HG02870 (cell line): ENCODE measurements at regions not wholly inside any gene's neighbourhood (a gene's known extent, or its start where the extent isn't known, plus 50 kb on each side); places are given as distances from the start of the nearest gene placed in this dataset.

Experiments used
- ATAC-seq: cut with Tn5 transposase; IDR thresholded peaks from one replicate; pipeline ENCODE4 v1.9.1; 2021; ENCODE audit warnings: mild to moderate bottlenecking, moderate library complexity; ENCODE audit not compliant: unreplicated experiment

DNA sequence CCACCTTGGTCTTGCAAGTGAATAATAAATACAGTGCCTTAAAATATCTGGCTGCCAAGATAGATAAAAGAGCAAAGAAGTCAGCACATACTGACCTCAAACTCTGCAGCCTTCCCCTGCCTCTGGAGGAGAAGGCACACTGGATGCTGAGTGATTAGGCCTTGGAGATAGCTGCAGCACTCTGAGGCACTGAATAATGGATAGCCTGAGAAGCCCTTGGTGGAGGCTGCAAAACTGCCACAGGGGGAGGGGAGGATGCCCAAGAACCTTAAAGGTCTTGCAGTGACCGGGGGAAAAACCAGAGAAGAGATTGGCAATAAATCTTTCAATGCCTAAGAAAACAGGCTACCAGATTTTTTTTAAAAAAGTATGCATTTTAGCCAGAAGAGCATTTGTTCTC is 167.4 kb upstream of the PRMT6 start:
- ATAC-seq = no peak

DNA sequence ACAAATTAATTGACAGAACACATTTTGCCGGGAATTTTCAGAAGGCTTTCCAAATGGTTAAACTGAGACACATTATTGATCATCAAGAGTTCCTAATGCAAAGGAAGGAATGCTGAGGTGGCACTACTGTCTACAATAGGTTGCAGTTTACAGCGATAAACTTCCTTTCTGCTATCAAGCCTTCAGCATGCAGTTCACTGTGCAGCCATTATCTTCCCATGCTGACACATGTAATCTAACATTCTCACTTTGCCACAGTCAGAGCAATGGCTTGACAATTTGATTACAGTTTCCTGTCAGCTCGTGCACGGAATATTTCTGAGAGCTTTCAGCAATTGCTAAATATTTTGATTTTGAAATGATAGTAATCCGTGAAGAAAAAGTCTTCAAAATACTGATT is 166.9 kb upstream of the PRMT6 start:
- no peak for ATAC-seq

DNA sequence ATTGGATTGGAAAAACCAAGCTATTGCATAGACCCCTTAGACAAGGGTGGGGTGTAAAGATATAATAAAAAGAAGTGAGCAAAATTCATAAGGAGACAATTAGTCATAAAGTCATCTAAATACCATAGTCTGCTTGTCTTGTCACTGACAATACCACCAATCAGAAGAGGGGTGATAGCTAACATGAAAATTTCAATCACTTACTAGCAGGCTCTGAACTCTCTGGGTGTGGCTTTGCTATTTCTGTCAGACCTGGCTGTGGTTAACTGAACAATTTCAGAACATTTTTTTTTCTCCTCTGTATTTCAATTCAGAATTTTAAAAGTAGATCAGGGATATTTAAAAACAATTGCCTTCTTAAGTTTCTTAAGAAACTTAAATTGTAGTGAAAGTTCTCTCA is 158.5 kb upstream of the PRMT6 start:
- ATAC-seq = no peak

DNA sequence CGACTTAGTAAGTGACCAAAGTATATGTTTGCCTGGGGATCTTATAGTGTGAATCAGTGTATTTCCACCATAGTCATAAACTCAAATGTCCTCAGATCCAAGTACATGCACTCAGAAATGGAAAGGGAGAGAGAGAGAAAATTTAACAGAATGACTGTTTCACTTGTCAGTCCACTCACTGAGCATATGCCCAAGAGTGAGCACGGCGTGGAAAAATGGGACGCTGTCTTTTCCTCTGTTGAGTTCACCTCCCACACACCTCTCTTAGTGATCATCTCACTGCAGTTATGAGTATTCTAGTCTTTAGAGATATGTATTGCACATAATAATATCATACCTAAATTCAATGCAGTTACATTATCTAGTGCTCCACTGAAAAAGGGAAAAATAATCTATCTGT is 156.8 kb upstream of the PRMT6 start:
- no peak for ATAC-seq

DNA sequence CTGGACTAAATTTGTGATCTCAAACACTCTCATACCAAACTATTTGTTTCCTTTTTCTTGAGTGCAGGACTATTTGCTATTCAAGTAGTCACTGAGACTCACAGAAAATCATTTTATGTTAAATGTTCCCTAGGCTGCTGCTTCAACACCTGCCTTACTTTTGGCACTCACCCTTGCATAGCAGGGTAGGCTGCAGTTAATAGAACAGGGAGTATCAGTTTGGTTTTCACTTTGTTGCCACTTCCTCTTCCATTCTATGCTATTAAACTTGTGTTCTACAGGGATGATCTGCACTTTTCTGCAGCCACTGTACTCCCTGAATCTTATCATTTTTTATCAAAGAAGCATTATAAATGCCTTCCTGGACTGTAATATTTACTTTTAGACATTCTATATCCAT is 148.7 kb upstream of the PRMT6 start:
- ATAC-seq = peak; percentile 100

DNA sequence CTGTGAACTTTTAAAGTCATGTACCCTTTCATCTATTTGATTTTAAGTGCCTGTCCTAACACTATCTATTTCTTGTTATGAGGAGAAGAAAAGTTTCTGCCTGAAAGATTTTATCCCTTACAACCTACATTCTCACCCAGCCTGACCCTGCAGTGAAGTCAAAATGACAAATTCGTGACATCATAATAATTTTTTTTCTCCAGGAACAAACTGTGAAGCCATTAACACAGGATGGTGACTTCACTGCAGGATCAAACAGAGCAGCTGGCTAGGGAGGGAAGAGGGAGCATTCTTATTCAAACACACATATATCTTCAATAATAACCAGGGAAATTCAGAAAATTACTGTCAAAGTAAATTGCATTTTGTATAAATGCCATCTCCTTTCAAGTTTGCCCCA is 147.8 kb upstream of the PRMT6 start:
- ATAC-seq = no peak

DNA sequence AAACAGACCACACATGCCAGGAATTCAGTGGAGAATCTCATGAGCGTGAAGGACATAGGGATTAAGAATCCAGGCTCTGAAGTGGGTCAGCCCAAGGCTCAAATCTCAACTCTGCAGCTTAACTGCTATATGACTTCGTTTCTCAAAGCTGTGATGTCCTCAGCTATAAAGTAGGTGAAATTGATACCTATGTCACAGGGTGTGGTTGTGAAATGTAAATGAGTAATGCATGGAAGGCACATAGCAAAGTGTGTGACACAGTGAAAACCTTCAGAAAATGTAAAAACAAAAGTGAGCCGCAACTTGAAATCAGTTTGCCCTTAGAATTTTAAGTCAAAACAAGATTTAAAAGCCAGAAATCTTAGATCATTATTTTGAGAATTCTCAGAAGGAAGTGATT is 145.7 kb upstream of the PRMT6 start:
- ATAC-seq = no peak

DNA sequence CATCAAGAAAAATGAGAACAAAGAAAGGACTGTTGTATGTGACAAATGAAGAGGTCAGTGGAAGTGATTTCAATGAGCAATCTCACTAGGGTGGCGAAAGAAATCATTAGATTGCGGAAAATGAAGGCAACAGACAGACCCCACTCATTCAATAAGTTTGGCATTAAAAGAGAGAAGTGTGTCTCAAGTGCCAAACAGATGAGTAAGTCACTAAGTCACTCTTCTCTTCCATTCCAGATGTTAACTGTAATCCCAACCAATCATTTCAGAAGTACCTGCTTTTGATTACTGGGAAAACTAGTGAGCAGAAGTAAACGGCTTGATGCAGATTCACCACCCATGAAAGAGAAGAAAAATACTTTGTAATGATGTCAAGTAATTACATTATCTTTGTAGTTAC is 144.3 kb upstream of the PRMT6 start:
- no peak for ATAC-seq

DNA sequence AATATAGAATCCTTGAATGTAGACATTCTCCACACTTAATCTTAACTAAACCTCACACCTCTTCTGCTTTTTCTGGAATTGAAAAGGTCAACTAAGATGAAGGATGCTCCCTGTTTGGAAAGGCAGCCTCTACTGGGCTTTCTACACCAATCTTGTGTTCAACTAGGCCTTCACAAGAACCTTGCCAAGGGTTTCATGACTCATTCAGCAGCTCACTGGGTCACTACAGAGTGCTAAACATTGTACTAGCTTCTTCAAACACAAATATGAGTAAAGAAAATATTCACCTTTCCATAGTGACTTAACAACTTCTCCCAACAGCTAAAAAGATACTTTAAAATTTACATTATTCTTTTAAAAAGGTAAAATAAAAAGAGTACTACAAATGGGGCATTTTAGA is 135.3 kb upstream of the PRMT6 start:
- no peak for ATAC-seq

DNA sequence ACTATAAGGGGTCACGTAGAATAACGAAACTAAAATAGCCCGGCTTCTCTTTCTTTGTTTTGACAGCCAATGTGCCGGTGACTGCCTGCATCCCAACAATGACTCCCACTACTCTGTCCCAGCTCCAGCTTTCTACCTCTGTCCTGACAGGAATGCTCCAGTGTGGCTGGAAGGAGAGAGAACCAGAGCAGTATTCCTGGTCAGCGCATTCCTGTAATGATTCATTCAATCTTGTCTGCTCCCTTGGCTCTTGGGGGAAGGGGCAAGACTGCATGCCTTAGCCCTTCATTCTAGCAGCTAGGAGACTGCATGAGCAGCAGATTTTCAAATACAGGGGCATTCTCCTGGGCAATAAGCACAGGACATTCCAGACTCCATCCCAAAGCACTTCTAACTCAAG is 132.1 kb upstream of the PRMT6 start:
- ATAC-seq = no peak

DNA sequence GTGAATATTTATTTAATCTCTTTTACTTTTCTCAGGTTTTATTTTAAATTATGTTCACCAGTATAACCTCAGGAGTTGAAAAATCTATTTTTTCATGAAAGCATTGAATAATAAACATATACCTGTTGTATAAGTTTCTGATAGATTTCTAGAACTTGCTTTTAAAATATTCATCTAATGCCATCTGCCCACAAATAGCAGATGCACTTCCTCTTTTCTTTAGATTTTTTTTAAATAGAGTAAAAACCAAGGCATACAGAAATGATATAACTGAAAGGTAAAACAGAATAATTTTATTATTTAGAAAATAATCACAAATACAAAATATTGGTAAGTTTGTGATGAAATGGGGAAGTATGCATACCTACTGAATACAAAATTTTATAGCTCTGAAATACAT is 130.7 kb upstream of the PRMT6 start:
- ATAC-seq = no peak

DNA sequence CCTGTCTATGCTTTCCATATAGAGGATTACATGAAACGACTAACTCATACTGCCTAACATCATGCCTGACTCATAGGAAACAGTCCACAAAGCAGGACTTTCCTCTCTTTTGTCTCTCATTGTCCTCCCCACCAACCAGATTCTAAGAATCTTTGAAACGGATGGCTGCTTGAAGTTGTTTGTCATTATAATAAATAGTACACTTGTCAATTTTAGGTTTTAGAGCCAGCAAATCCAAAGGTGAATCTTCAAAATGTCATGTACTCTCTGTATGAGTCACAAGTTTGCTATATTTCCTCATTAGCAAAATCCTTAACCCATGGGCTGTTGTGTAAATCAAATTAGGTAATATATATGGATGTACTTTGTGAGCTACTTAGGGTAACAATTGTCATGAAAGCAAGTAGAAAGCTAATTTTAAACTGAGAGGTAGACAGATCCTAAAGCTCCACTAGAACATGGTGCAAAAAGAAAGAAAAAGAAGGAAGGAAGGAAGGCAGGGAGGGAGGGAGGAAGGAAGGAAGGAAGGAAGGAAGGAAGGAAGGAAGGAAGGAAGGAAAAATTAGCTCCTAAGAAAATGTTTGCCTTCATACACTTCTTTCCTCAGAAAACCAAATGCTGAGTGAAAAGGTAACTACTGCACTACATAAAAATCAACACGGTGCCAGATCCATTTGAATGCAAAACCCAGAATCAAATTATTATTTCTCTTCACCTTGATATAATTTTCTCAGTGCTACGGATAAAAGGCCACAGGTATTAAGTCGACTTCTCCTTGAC is 129.5 kb upstream of the PRMT6 start:
- ATAC-seq = no peak

DNA sequence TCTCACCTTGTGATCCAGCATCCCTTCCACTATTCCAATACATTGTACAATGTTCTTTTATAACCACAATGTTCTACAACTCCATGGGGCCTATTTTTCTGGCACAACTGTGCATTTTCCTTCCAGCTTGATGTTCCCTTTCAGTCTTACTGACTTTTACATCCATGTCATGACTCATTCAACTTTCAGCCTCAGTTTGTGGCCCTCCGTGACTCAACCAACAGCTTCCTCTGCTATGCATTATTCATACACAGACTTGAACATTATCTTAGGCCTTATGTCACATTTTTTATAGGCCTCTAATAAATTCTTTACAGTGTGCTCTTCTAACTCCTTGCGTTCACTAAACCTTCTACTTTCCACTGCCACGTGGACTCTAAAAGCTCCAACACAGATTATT is 119.4 kb upstream of the PRMT6 start:
- ATAC-seq = no peak

DNA sequence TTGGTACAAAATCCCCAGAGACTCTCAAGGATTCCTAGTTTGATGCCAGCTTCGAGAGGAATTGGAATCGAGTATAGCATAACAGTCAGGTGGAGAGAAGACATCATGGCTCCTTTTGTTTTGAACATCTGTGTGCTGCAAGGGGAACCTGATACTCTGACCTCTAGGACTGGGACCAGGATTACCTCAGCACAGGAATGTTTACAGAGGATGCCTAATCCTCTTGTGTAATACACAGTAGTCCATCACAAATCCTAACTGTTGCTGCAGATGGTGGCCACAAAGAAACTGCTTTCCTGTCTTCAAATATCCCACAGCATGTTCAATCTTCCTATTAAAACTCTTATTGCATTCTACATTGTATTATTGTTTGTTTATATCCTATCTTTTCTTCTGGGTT is 111.8 kb upstream of the PRMT6 start:
- no peak for ATAC-seq

DNA sequence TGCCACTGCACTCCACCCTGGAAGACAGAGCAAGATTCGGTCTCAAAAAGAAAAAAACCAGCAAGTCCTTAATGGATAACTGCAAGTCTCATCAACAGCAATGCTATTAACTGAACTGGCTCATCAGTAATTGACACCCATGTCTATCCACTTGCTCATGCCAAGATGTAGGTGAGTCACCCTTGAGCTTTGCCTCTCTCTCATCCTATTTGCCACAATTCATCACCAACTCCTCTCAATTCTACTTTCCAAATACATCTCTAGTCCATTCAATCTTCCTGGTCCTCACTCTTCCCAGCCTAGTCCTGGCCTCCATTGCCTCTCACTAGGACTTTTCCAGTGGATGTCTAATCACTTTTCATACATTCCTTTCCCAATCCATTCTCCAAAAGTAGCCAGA is 103.7 kb upstream of the PRMT6 start:
- no peak for ATAC-seq

DNA sequence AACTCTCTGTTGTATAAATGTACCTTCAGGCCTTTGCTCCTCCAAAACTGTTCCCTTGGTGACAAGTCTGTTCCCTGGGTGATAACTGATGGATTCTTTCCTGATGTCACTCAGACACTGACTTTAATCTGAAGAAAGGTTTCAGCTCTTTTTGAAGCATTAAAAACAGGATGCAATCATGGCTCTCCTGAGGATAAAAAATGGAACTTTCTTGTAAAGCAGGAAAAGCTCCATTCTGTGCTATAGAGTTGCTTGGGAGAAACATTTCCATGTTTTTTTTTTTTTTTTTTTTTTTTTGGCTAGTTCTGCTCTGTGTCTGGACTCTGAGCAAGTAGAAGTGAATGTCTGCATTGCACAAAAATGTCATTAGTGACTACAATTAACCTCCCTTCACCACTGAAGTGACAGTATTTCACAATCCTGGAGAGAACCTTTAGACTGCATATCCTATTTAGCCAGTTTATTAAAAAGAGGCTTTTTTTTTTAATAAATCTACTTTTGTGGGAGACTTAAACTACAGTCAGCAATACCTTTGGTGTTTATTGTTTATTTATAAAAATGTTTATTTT is 101.7 kb upstream of the PRMT6 start:
- ATAC-seq = no peak

DNA sequence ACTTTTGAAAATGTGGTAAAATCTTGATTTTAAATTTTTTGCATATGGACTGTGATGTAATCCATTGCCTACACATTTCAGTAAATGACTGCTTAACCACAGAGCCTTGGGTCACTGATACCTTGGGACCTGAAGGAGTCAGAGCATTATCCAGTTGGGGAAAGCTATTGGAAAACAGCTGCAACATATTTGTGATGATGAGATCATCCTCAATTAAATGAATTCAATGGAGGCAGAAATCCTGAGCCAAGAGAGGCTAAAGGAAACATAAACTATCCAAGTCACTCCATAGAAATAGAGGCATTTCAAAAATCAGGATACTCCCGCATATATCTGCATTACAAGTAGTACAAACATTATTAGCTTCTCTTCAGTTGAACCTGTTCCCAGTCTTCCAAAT is 99.8 kb upstream of the PRMT6 start:
- no peak for ATAC-seq

DNA sequence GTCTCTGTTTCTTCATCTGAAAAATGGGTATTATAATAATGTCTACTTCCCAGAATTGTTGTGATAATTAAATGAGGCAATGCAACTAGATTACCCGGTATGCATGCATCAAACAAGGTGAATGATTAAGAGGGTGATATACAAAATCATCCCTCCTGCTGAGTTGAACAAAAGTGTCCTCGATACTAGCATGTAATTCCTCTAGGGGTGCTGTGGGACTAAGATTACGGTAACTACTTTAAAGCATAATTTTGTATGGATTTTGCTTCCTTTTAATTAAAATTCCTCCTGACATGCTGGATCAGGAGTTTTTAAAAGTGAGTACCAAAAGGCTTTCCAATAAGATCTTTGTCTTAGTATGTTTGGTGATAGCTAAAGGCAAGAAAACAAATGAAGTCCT is 98.7 kb upstream of the PRMT6 start:
- ATAC-seq = no peak

DNA sequence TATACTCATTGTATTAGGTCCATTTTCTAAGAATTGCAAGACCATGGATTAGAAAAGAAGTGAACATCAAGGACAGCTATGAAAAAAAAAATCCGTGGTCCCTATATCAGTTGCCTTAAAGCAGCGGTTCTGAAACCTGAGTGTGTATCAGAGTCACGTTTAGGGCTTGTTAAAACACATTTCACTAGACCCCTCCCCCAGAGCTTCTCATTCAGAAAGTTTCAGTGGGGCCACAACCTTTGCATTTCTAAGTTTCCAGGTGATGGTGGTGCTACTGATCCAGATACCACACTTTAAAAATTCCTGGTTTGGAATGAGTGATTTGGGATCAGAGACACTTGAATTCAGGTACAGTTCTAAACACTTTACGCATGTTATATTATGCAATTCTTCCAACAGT is 96.1 kb upstream of the PRMT6 start:
- ATAC-seq = peak; percentile 89

DNA sequence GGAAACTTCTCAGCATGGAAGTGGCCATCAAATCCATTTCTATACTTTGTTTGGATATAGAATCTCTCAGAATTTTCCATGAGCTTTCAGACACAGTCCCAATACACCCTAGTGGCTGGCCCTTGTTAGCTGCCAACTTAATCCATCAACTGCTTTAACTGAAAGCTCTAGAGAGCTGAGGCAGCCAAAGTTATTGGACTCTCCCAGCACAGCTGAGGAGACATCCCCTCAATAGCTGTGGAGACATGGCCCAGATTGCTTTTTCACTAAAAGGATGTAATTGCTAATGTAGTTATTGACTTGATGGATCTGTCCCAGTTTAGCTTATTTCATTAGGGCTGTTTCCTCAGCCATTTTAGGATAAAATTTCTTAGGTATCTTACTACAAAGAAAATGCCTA is 94.8 kb upstream of the PRMT6 start:
- ATAC-seq = no peak

DNA sequence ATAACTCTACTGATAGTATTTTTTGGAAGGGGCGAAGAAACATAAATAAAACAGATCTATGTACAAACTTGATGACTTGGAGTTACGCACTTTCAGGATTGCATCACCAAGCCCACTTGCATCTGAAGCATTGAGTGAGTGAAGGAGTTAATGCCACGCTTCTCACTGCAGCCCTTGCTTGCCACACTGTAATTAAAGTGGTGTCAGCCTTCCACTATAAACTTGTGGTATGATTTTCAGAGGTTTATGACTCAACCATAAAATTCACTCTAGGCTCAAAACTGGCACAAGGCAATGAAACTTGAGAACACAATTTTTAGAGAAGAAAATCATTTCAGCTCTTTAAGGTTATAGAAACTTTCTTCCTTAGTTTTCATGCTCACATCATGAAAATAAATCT is 93.9 kb upstream of the PRMT6 start:
- ATAC-seq = no peak

DNA sequence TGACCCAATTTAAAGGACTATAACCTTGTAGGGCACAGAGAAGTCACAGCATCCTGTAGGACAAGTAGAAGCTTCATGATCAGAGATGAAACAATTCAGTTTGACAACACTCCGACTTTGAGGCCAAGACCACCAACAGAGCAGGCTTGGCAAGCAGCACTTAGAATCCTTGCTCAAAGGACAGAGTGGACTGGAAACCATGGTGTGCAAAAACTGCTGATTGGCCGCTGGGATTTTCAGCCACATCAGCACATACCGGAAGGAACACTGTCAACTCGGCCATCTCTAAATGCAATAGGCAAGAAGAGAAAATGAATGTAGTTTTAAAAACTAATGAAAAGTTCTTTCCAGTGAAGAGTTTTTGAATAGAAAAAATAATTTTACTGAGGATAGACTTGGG is 92.0 kb upstream of the PRMT6 start:
- ATAC-seq = no peak

DNA sequence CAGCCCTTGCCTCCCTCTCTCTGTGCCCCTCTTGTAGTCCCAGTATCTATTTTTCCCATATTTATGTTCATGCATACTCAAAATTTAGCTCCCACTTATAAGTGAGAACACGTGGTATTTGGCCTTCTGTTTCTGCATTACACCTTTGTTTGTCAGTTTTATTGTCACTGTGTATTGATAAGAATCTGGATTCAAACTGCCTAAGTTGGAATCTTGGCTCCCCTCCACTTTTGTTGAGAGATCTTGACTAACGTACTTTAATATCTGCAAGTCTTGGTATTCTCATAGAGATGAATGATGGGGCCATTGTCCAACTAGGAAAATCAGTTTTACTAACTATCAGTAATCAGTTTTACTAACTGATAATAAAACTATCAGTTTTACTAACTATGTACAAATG is 87.8 kb upstream of the PRMT6 start:
- ATAC-seq = no peak
